A673 (cell line): ENCODE measurements at regions not wholly inside any gene's neighbourhood (a gene's known extent, or its start where the extent isn't known, plus 50 kb on each side); places are given as distances from the start of the nearest gene placed in this dataset.
A peak's percentile ranks its signal among the peaks of the same experiment; 100 is the strongest.

ENCODE experiments used
- BruUV-seq: library from RNA; stranded (reverse); fragments of 400-500 nt; replicated peaks from 2 replicates; lab custom pipeline; 2021; lab: Mats Ljungman, UMichigan
- CTCF ChIA-PET: fragments of 300-600 bp; sonication (Branson Sonifier 250); formaldehyde crosslinking; loops from one replicate; lab custom pipeline; 2022; ENCODE audit warnings: antibody characterized with exemption; lab: Charles Lee
- POLR2A ChIA-PET: fragments of 300-600 bp; sonication (Branson Sonifier 250); formaldehyde crosslinking; loops from one replicate; lab custom pipeline; 2022; ENCODE audit warnings: antibody characterized with exemption; ENCODE audit not compliant: low non-redundant PET; lab: Charles Lee
- DNase-seq: peaks from one replicate; pipeline ENCODE4 v3.0.0-alpha.2; 2015; ENCODE audit warnings: low spot score
- H3K27ac ChIP-seq: fragments of 200-600 bp; sonication (generic); 2 replicates; pipeline ENCODE4 v1.5.1; 2016; ENCODE audit warnings: mixed run types, low read depth, mild to moderate bottlenecking, mixed read lengths, antibody characterized with exemption, low read length; ENCODE audit not compliant: poor library complexity, severe bottlenecking
- H3K27me3 ChIP-seq: fragments of 200-600 bp; sonication (generic); replicated peaks from 2 replicates; pipeline ENCODE4 v1.6.1; 2017; ENCODE audit warnings: mixed run types, low read depth, mild to moderate bottlenecking, mixed read lengths, antibody characterized with exemption, low read length; ENCODE audit not compliant: insufficient read depth, poor library complexity
- H3K36me3 ChIP-seq: fragments of 200-600 bp; sonication (generic); 2 replicates; pipeline ENCODE4 v1.6.1; 2016; ENCODE audit warnings: mixed run types, mild to moderate bottlenecking, mixed read lengths, antibody characterized with exemption, low read length; ENCODE audit not compliant: insufficient read depth, poor library complexity, severe bottlenecking
- H3K4me1 ChIP-seq: fragments of 200-600 bp; sonication (generic); 2 replicates; pipeline ENCODE4 v1.6.1; 2017; ENCODE audit warnings: mixed run types, mild to moderate bottlenecking, mixed read lengths, antibody characterized with exemption, low read length; ENCODE audit not compliant: insufficient read depth, poor library complexity, severe bottlenecking
- H3K4me3 ChIP-seq: fragments of 200-600 bp; sonication (generic); 2 replicates; pipeline ENCODE4 v1.5.1; 2016; ENCODE audit warnings: low read depth, mixed run types, mild to moderate bottlenecking, mixed read lengths, low read length; ENCODE audit not compliant: poor library complexity, severe bottlenecking
- H3K9me3 ChIP-seq: fragments of 200-600 bp; sonication (generic); 2 replicates; pipeline ENCODE4 v1.6.1; 2016; ENCODE audit warnings: mixed run types, low read depth, mild to moderate bottlenecking, mixed read lengths, antibody characterized with exemption, low read length; ENCODE audit not compliant: poor library complexity, severe bottlenecking
- EZH2 ChIP-seq: fragments of 200-600 bp; sonication (generic); IDR thresholded peaks from 2 replicates; pipeline ENCODE4 v1.6.1; 2017; ENCODE audit warnings: borderline replicate concordance, low read depth, mild to moderate bottlenecking, mixed read lengths, antibody characterized with exemption, low read length; ENCODE audit not compliant: poor library complexity, severe bottlenecking
- intact Hi-C: fragments of 100-400 bp; cut with micrococcal nuclease; formaldehyde crosslinking; loops from one replicate; pipeline ENCODE4 v1.10.0; 2022; ENCODE audit not compliant: unreplicated experiment
- TF ChIP-seq, protein P1 (sequence below): fragments of 300-800, 200-600 bp; sonication (generic); conservative IDR thresholded peaks from 2 replicates; pipeline ENCODE4 v1.5.1; 2017; ENCODE audit warnings: low read depth, mild to moderate bottlenecking, antibody characterized with exemption, low read length, moderate library complexity, mixed read lengths

DNA sequence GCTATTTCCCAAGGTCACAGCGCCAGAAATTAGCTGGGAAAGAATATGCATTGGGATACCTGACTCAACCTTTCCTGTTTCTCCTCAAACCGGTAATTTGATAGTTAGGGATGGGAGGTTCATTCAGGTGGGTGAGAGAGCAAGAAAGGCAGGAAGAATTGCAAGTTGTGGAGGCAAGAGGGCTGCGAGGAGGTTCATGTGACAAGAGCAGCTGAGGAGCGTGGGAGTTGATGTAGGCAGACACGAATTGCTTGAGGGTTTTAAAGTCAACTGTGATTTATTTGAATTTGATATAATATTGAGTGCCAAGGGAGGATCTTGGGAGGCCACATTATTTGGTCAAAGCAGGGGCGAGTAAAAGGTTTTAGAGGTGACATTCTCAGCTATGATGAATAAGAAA is 329.0 kb downstream of the STIM2 start:
- H3K9me3 ChIP-seq: no peaks in the 10 kb centered on the region
- BruUV-seq: no TSS peak
- H3K4me3 ChIP-seq: no peak overlapping the region
- H3K36me3 ChIP-seq: no peaks in the 10 kb centered on the region
- no peak overlapping the region for H3K27ac ChIP-seq
- no peak for DNase-seq
- POLR2A ChIA-PET: no interaction called here
- TF ChIP-seq, protein P1, sequence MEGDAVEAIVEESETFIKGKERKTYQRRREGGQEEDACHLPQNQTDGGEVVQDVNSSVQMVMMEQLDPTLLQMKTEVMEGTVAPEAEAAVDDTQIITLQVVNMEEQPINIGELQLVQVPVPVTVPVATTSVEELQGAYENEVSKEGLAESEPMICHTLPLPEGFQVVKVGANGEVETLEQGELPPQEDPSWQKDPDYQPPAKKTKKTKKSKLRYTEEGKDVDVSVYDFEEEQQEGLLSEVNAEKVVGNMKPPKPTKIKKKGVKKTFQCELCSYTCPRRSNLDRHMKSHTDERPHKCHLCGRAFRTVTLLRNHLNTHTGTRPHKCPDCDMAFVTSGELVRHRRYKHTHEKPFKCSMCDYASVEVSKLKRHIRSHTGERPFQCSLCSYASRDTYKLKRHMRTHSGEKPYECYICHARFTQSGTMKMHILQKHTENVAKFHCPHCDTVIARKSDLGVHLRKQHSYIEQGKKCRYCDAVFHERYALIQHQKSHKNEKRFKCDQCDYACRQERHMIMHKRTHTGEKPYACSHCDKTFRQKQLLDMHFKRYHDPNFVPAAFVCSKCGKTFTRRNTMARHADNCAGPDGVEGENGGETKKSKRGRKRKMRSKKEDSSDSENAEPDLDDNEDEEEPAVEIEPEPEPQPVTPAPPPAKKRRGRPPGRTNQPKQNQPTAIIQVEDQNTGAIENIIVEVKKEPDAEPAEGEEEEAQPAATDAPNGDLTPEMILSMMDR: no peak
- no peak for TF ChIP-seq EZH2
- H3K4me1 ChIP-seq: no peaks in the 10 kb centered on the region
- intact Hi-C loops: no loop called here
- CTCF ChIA-PET: no interaction called here
- H3K27me3 ChIP-seq: no peaks in the 10 kb centered on the region

DNA sequence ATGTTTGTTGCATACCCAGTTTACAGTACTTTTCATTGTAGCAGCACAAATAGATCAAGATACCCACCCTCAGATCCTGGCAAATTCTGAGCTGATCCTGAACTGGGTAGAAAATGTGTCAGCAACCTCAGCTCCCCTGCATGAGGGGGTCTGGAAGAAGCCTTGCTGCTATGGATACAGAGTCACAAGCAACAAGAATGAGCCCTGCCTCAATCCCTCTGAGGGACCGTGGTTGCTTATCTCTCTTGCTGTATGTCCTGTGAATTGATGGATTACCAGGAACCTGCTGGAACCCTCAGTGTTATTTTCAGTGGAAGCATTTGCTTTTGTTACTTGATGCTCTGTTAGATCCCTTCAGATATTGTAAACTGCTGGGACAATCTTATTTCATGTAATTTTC is 331.0 kb downstream of the STIM2 start:
- DNase-seq: no peak
- POLR2A ChIA-PET: no interaction called here
- Histone ChIP-seq H3K4me1 (no peaks in the 10 kb centered on the region), H3K27ac (no peak overlapping the region), H3K27me3 (no peaks in the 10 kb centered on the region), H3K9me3 (no peaks in the 10 kb centered on the region), H3K36me3 (no peaks in the 10 kb centered on the region), H3K4me3 (no peak overlapping the region)
- no peak for TF ChIP-seq EZH2
- TF ChIP-seq, protein P1: no peak
- no TSS peak for BruUV-seq
- intact Hi-C loops: no loop called here
- CTCF ChIA-PET: no interaction called here

DNA sequence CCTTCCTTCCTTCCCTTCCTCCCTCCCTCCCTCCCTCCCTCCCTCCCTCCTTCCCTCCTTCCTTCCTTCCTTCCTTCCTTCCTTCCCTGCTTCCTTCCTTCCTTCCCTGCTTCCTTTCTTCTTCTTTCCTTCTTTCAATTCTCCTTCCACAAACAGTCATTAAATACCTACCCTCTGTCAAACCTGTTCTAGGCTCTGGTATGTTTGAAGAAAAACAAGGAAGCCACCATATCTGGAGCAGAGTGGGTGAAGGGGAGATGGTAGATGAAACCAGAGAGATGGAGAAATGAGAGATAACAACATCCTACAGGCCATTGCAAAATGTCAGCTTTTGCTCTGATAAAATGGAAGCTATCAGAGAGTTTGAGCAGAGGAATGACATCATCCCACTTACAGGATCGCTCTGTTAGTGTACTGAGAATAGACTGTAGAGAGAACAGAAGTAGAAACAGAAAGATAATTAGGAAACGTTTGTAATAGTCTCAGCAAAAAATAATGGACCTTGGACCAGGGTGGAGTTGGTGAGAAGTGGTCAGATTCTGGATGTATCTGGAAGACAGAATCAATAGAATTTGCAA is 334.0 kb downstream of the STIM2 start:
- intact Hi-C loops: no loop called here
- Histone ChIP-seq H3K4me3 (no peak overlapping the region), H3K9me3 (no peaks in the 10 kb centered on the region), H3K4me1 (peaks cover 2% of the 10 kb centered on the region), H3K27ac (no peak overlapping the region), H3K36me3 (no peaks in the 10 kb centered on the region), H3K27me3 (no peaks in the 10 kb centered on the region)
- no TSS peak for BruUV-seq
- TF ChIP-seq, protein P1: no peak
- no peak for TF ChIP-seq EZH2
- POLR2A ChIA-PET: no interaction called here
- CTCF ChIA-PET: no interaction called here
- peak; percentile 51 for DNase-seq
